A172 (cell line): ENCODE measurements at regions not wholly inside any gene's neighbourhood (a gene's known extent, or its start where the extent isn't known, plus 50 kb on each side); places are given as distances from the start of the nearest gene placed in this dataset.

ENCODE experiments used
- DNase-seq: peaks from one replicate; pipeline ENCODE4 v3.0.0-alpha.2; 2015; ENCODE audit warnings: low spot score

- no peak for DNase-seq
Measured at GRCh38 chr4:62262676-62263075, 1062.5 kb downstream of the ADGRL3 start.

- DNase-seq, result peak; percentile 6
Measured at GRCh38 chr4:62260254-62260653, 1060.1 kb downstream of the ADGRL3 start.

DNA sequence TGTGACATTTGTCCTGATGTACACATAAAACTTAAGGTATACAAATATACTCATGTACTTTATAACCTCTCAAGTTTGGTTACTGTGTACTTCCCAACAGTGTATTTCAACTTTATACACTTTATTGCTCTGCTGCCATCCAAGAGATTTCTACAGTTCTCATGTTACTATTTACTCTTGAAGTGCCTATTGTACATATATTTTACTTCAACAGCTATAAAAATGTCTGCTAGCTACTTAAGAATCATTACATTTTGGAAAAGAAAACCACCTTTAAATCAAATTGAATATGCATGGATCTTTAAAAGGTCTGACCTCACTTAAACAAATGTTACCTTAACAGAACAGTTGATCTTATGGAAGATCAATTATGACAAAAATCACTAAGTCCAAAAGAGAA is 1056.4 kb downstream of the ADGRL3 start:
- DNase-seq, result no peak

GRCh38 chr4:62252728-62253127 is 1052.6 kb downstream of the ADGRL3 start:
- no peak for DNase-seq

DNA sequence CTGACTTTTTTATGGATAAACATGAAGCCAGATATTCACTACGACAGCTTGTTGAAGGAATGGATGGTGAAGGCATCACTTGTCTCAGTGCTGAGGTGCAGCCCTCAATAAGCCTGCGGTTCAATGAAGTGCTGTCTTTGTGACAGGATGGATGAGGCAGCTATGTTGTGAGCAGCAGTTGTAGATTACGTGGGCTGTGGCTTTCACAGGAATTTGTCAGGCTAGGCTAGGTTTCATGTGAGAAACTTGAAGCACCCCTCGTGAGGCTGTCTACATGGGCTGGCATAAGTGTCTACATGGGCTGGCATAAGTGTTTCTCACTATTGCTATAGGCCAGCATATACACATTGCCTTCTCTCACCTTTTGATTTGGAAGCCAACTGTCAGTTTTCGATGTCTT is 1050.0 kb downstream of the ADGRL3 start:
- no peak for DNase-seq

DNA sequence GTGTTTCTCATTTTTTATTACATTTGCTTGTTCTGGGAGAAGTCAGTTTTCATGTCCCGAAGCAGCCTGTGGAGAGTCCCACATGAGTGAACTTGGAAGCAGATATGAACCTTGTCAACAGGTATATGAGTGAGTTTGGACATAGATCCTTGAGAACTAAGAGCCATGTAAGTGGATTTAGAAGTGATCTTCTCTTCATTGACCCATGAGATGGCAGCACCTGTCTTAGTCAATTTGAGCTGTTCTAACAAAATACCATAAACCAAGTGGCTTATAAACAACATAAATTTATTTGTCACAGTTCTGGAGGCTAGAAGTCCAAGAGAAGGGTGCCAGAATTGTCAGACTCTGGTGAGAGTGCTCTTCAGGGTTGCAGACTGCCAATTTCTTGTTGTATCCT is 1043.8 kb downstream of the ADGRL3 start:
- DNase-seq, result no peak

DNA sequence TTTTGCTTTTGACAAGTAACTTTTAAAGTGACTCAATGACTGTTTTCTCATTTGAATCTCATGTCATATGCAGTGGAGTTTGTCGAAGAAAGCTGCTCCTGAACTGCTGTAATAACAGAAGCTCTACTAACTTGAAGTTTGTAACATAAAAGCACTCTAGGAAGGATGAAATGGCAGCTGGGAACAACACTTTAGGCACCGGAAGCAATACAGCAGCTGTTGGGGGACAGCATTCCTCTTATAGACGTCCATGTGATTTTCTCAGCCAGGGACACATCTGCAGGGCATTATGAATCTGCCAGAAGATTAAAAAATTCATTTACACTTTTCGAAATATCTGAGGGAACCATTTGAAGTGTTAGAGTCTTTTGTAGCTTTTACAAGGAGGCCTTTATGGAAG is 1035.8 kb downstream of the ADGRL3 start:
- DNase-seq, result no peak

GRCh38 chr4:62232814-62233213 is 1032.7 kb downstream of the ADGRL3 start:
- no peak for DNase-seq

DNA sequence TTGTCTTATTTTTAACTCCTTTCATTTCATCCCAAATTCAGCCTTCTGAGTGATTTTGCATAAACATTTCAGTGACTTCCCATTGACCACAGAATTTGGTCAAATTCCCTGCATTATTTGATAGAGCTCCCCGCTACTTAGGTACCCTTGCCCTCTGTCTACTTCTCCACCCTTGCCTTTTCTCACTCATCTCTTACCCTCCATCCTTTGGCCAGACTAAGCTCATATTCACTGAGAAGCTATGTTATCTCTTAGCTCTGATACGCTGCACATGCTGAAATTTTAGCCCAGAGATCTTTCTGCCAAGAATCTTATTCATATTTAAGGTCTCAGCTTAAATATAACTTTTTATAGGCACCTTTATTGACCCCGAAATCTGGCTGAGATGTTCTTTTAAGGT is 1031.9 kb downstream of the ADGRL3 start:
- no peak for DNase-seq

- no peak for DNase-seq
Measured at GRCh38 chr4:62226082-62226481, 1026.0 kb downstream of the ADGRL3 start.

DNA sequence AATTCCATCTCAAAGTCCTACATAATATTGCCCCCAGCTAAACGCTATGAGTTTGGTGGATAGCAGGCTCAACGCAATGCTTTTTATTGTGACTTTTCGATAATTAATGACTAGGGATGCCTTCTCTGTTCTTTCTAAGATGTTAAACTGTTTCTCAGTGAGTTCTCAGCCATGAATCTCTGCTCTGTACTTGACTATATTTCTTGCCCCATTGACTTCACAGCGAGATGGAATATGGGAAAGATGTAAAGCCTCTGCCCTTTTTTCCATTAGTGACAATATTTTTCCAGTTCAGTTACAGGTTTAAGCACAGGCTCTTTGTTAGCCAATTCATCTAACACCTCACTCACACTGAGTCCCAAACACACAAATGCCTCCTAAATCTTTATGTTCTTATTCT is 1022.0 kb downstream of the ADGRL3 start:
- no peak for DNase-seq

- DNase-seq, result no peak
Measured at GRCh38 chr4:62210486-62210885, 1010.4 kb downstream of the ADGRL3 start.

DNA sequence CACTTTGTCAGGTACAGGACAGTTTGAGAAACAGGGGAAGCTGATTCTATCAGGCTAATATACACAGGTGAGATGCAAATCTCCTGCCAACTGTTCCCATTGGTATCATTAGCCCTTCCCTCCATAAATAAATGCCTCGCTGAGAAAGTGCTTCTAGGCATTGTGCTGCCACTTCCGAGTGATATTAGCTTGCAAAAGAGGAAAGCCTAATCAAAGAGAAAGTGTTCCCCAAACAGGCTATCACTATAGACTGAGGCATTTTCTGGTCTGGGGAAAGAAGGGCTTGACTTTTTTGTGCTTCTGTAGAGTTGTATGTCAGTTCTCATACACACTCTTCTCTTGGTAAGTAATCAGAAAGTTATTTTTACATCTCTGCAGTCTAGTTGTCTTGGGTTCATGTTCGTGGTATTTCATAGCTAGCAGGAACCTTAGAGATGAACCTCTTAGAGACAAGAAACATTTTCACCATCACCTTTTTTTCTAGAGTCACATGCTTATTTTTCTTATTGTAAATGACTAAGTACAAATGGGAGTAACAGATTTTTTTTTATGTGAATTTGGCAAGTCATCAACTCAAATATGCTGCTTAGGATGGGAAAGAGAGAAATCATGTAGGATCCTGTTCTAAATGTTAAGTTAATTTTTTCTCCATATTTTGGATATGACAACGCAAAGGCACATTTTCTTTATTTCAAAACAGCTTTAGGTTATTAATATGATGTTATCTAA is 1009.8 kb downstream of the ADGRL3 start:
- no peak for DNase-seq

DNA sequence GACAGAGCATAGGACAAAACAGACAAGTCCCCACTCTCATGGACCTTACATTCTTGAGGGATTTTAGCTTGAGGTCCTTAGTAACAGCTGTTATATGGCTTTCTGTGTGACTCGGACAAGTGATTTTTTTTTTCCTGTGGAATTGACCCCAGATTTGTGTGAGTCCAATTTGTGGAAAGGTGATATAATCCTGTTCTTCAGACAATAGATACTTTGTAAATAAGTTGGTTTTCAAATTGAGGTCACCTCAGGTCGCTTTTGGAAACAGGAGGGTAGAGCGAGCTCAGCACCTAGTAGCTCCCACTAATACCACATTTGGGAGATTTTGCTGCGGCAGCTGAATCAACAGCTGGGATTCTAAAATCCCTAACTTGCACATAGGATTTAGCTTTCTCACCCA is 1008.8 kb downstream of the ADGRL3 start:
- no peak for DNase-seq

- DNase-seq, result no peak
Measured at GRCh38 chr4:62204136-62204535, 1004.0 kb downstream of the ADGRL3 start.

- DNase-seq, result no peak
Measured at GRCh38 chr4:62199291-62199810, 999.2 kb downstream of the ADGRL3 start.

DNA sequence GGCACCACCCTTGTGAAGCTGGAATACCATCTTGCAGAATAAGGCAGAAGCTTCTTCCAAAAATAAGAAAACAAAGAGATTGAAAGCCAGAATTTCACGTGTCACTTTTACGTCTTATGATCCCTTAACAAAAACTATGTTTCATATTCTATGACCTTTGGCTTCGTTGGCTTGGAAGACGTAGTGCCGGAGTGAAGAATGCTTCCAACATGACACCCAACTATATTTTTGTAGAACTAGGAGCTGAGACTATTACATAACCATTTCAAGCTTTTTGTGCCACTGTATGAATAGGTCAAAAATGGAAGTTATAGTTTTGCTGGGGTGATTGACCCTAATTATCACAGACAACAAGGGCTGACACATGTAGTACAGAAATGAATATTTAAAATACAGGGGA is 996.2 kb downstream of the ADGRL3 start:
- DNase-seq, result no peak

- no peak for DNase-seq
Measured at GRCh38 chr4:62194342-62194741, 994.2 kb downstream of the ADGRL3 start.

DNA sequence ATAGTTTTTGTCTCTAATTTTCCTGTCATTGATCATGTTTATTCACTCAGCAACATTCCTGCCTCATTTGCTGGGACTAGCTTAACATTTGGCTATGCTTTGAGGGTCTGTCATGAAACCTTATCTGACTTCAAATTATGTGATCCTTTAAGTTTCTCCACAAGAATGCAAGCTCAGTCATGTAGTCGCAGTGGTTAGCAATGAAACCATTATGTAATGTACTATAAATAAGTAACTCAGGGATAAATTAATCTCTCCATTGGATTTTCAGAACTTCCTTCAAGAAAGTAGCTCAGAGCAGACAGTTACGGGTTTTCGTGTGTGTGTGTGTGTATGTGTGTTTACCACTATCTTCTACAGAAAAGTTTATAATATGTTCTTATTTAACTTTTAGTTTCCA is 993.6 kb downstream of the ADGRL3 start:
- DNase-seq, result no peak

GRCh38 chr4:62191451-62192240 is 991.5 kb downstream of the ADGRL3 start:
- DNase-seq, result no peak

DNA sequence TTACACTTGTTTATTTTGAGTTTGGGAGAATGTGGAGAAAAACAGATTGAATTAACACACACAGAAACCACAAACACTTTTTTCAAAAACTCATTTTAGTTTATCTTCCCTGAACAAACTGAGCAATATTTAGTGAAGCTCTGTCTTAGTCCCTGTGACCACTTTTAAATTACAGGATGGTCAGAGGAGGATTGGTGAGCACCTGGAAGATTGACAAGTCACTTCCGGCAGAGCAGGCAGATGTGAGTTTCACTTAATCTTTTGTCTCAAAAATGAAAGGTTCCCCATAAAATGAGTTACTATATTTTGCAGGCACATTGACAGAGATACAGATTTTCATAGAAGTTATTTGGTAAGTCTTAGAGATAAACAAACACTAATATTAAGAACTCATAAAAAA is 970.1 kb downstream of the ADGRL3 start:
- DNase-seq, result no peak

GRCh38 chr4:62168681-62169080 is 968.6 kb downstream of the ADGRL3 start:
- no peak for DNase-seq

GRCh38 chr4:62162606-62163005 is 962.5 kb downstream of the ADGRL3 start:
- no peak for DNase-seq
